ENCODE measurements at regions not wholly inside any gene's neighbourhood (a gene's known extent, or its start where the extent isn't known, plus 50 kb on each side); places are given as distances from the start of the nearest gene placed in this dataset.

GRCh38 chr16:54216268-54216667, 70.3 kb downstream of the IRX3 start:
- TF ChIP-seq CTCF (IDR thresholded peaks at IDR 0.05): no peak
- no peak for TF ChIP-seq POLR2A (IDR thresholded peaks at IDR 0.05)
- no peak for TF ChIP-seq EP300 (IDR thresholded peaks at IDR 0.05)
- no peak for TF ChIP-seq POLR2AphosphoS5 (IDR thresholded peaks at IDR 0.05)

Measured in gastroesophageal sphincter (tissue), 3 donors.